SK-N-SH (cell line): ENCODE measurements at regions not wholly inside any gene's neighbourhood (a gene's known extent, or its start where the extent isn't known, plus 50 kb on each side); places are given as distances from the start of the nearest gene placed in this dataset.

Experiments
- FOXM1 ChIP-seq: IDR thresholded peaks from 2 replicates; pipeline ENCODE4 v1.4.0; 2012; ENCODE audit warnings: low read depth, mild to moderate bottlenecking
- REST ChIP-seq: IDR thresholded peaks from 2 replicates; pipeline ENCODE4 v1.6.1; 2012; ENCODE audit warnings: mild to moderate bottlenecking, low read depth, low read length, moderate library complexity
- RFX5 ChIP-seq: IDR thresholded peaks from 2 replicates; pipeline ENCODE4 v1.6.1; 2012; ENCODE audit warnings: mild to moderate bottlenecking, improper control_type of control experiment, low read length
- SIN3A ChIP-seq: IDR thresholded peaks from 2 replicates; pipeline ENCODE4 v1.6.1; 2012; ENCODE audit warnings: low read depth, mild to moderate bottlenecking, low read length, moderate library complexity, borderline replicate concordance
- YY1 ChIP-seq: IDR thresholded peaks from 2 replicates; pipeline ENCODE4 v1.4.0; 2012; ENCODE audit warnings: low read depth, mild to moderate bottlenecking

- no peak for TF ChIP-seq RFX5
- no peak for TF ChIP-seq FOXM1
- TF ChIP-seq REST = no peak
- TF ChIP-seq YY1 = no peak
- TF ChIP-seq SIN3A = no peak
These were observed 63.0 kb upstream of the PRSS58 start for GRCh38 chr7:142320883-142321282.
